SU-DHL-6 (cell line): ENCODE measurements at regions not wholly inside any gene's neighbourhood (a gene's known extent, or its start where the extent isn't known, plus 50 kb on each side); places are given as distances from the start of the nearest gene placed in this dataset.

Source experiments
- EZH2phosphoT487 ChIP-seq: fragments of 200-600 bp; sonication (generic), shearing (Covaris generic); conservative IDR thresholded peaks from 2 replicates; pipeline ENCODE4 v1.6.1; 2018; ENCODE audit warnings: mild to moderate bottlenecking, antibody characterized with exemption, low read length, moderate library complexity, mixed read lengths
- TF ChIP-seq, protein P1 (sequence below): fragments of 200-600 bp; sonication (generic); IDR thresholded peaks from one replicate; pipeline ENCODE4 v1.5.1; 2017; ENCODE audit warnings: antibody characterized with exemption, mild to moderate bottlenecking, low read length, moderate library complexity; ENCODE audit not compliant: insufficient read depth, poor library complexity, severe bottlenecking

DNA sequence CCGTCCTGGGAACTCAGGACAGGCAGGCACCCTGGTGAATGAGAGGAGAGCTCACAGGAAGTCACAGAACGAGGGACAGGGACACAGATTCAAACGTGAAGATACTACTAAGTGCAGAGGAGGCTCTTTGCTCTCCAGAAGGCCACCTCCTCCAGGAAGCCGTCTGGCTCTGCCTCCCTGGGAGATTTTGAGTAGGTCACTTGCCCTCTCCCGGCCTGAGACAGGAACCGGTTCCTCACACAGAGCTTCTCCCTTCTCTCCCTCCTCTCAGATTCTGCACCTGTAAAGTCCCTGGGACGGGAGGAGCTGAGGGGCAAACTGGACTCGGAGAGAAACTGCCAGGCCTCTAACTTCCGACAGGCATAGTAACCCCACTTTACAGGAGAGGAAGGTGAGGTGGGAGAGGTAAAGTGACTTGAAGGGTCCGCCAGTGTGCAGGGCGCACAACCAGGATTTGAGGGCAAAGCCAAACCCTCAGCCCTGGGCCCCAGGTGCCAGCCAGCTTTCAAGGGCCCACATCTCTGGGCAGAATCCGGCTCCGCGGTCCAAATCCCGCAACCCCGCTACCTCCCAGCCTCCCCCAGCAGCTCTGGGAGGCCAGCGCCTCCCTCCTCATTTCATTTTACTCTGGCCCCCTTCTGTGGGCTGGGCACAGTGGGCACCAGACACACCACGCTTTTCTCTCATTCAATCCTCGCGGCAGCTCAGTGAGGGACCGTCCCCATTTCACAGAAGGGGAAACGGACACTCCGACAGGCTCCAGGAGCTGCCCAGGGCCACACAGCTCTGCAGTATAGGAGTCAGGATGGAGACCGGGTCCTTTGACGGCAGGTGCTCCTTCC, 150.2 kb downstream of the SMAD6 start:
- TF ChIP-seq, protein P1, sequence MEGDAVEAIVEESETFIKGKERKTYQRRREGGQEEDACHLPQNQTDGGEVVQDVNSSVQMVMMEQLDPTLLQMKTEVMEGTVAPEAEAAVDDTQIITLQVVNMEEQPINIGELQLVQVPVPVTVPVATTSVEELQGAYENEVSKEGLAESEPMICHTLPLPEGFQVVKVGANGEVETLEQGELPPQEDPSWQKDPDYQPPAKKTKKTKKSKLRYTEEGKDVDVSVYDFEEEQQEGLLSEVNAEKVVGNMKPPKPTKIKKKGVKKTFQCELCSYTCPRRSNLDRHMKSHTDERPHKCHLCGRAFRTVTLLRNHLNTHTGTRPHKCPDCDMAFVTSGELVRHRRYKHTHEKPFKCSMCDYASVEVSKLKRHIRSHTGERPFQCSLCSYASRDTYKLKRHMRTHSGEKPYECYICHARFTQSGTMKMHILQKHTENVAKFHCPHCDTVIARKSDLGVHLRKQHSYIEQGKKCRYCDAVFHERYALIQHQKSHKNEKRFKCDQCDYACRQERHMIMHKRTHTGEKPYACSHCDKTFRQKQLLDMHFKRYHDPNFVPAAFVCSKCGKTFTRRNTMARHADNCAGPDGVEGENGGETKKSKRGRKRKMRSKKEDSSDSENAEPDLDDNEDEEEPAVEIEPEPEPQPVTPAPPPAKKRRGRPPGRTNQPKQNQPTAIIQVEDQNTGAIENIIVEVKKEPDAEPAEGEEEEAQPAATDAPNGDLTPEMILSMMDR: no peak
- no peak for TF ChIP-seq EZH2phosphoT487
